GM23248 (cell line): ENCODE measurements at regions not wholly inside any gene's neighbourhood (a gene's known extent, or its start where the extent isn't known, plus 50 kb on each side); places are given as distances from the start of the nearest gene placed in this dataset.

Source experiments
- DNase-seq: peaks from one replicate; pipeline ENCODE4 v3.0.0-alpha.2; 2015
- H2AFZ ChIP-seq: fragments of 200-600 bp; sonication (generic); 2 replicates; pipeline ENCODE4 v1.6.1; 2016; ENCODE audit warnings: antibody characterized with exemption
- H3F3A ChIP-seq: fragments of 200-600 bp; sonication (generic); 2 replicates; pipeline ENCODE4 v1.6.1; 2016; ENCODE audit warnings: mild to moderate bottlenecking, antibody characterized with exemption, mixed run types; ENCODE audit not compliant: insufficient read depth
- H3K27ac ChIP-seq: fragments of 200-600 bp; sonication (generic); 2 replicates; pipeline ENCODE4 v1.5.1; 2016; ENCODE audit warnings: mild to moderate bottlenecking
- H3K27me3 ChIP-seq: fragments of 200-600 bp; sonication (generic); replicated peaks from 2 replicates; pipeline ENCODE4 v1.6.1; 2016; ENCODE audit warnings: mild to moderate bottlenecking; ENCODE audit not compliant: insufficient read depth
- H3K36me3 ChIP-seq: fragments of 200-600 bp; sonication (generic); 2 replicates; pipeline ENCODE4 v1.6.1; 2016; ENCODE audit warnings: low read depth, mild to moderate bottlenecking
- H3K4me1 ChIP-seq: fragments of 200-600 bp; sonication (generic); 2 replicates; pipeline ENCODE4 v1.6.1; 2016; ENCODE audit warnings: mild to moderate bottlenecking; ENCODE audit not compliant: insufficient read depth
- H3K4me2 ChIP-seq: fragments of 200-600 bp; sonication (generic); one replicate; pipeline ENCODE4 v1.6.1; 2016; ENCODE audit warnings: mild to moderate bottlenecking; ENCODE audit not compliant: unreplicated experiment
- H3K4me3 ChIP-seq: fragments of 200-600 bp; sonication (generic); 2 replicates; pipeline ENCODE4 v1.5.1; 2016; ENCODE audit warnings: mild to moderate bottlenecking
- H3K79me2 ChIP-seq: fragments of 200-600 bp; sonication (generic); 2 replicates; pipeline ENCODE4 v1.6.1; 2016; ENCODE audit warnings: mild to moderate bottlenecking; ENCODE audit not compliant: insufficient read depth
- H3K9ac ChIP-seq: fragments of 200-600 bp; sonication (generic); 2 replicates; pipeline ENCODE4 v1.6.1; 2016; ENCODE audit warnings: mild to moderate bottlenecking
- H3K9me2 ChIP-seq: fragments of 200-600 bp; sonication (generic); 2 replicates; pipeline ENCODE4 v1.6.1; 2016; ENCODE audit warnings: mixed run types, mild to moderate bottlenecking, moderate library complexity; ENCODE audit not compliant: insufficient read depth
- H3K9me3 ChIP-seq: fragments of 200-600 bp; sonication (generic); one replicate; pipeline ENCODE4 v1.6.1; 2017; ENCODE audit warnings: low read depth
- H4K20me1 ChIP-seq: fragments of 200-600 bp; sonication (generic); 2 replicates; pipeline ENCODE4 v1.6.0; 2016; ENCODE audit not compliant: insufficient read depth
- EZH2 ChIP-seq: fragments of 200-600 bp; sonication (generic); IDR thresholded peaks from 2 replicates; pipeline ENCODE4 v1.6.1; 2018; ENCODE audit warnings: antibody characterized with exemption, mild to moderate bottlenecking; ENCODE audit not compliant: insufficient read depth, poor library complexity, severe bottlenecking
- EZH2phosphoT487 ChIP-seq: fragments of 200-600 bp; sonication (generic); IDR thresholded peaks from 2 replicates; pipeline ENCODE4 v1.6.1; 2018; ENCODE audit warnings: antibody characterized with exemption, moderate library complexity, mild to moderate bottlenecking, low read depth; ENCODE audit not compliant: insufficient read depth
- WGBS, 2 experiments: methylation state at CpG; one replicate each; pipeline ENCODE4 v1.1.6; 2015 to 2017; ENCODE audit warnings: low lambda C conversion rate in 2 of 2, low coverage in 1 of 2; ENCODE audit errors: missing lambda C conversion rate in 2 of 2; 5-methylcytosine and 5-hydroxymethylcytosine counted together
- in situ Hi-C: fragments of 300-500 bp; cut with MboI; formaldehyde crosslinking; loops from 2 replicates; pipeline ENCODE4 v1.15.0; 2020

- no peak overlapping the region for H2AFZ ChIP-seq
- no peaks in the 10 kb centered on the region for H3K4me1 ChIP-seq
- no peak overlapping the region for H3K27ac ChIP-seq
- no peak overlapping the region for H3K4me3 ChIP-seq
- H3K79me2 ChIP-seq = no peaks in the 10 kb centered on the region
- no peaks in the 10 kb centered on the region for H3K9me2 ChIP-seq
- in situ Hi-C loops = no loop called here
- no peaks in the 10 kb centered on the region for H3K9me3 ChIP-seq
- H3F3A ChIP-seq = no peaks in the 10 kb centered on the region
- H3K9ac ChIP-seq = no peak overlapping the region
- 36 to 48% methylated on average over 1 of the region's 1 CpG for WGBS, 2 experiments
- DNase-seq = no peak
- H3K4me2 ChIP-seq = no peak overlapping the region
- H3K36me3 ChIP-seq = no peaks in the 10 kb centered on the region
- TF ChIP-seq EZH2phosphoT487 = no peak
- TF ChIP-seq EZH2 = no peak
- no peaks in the 10 kb centered on the region for H4K20me1 ChIP-seq
- no peaks in the 10 kb centered on the region for H3K27me3 ChIP-seq
Observed at GRCh38 chr14:42736408-42736807, 1129.7 kb downstream of the LRFN5 start.

GRCh38 chr14:42734041-42734440 lies 1127.4 kb downstream of the LRFN5 start:
- Histone ChIP-seq H3K9me3 (no peaks in the 10 kb centered on the region), H3K9me2 (no peaks in the 10 kb centered on the region), H3K4me2 (no peak overlapping the region), H3K9ac (no peak overlapping the region), H4K20me1 (no peaks in the 10 kb centered on the region), H3K27me3 (no peaks in the 10 kb centered on the region), H3K4me3 (no peak overlapping the region), H3F3A (no peaks in the 10 kb centered on the region), H3K27ac (no peak overlapping the region), H3K79me2 (no peaks in the 10 kb centered on the region), H2AFZ (no peak overlapping the region), H3K36me3 (no peaks in the 10 kb centered on the region), H3K4me1 (no peaks in the 10 kb centered on the region)
- DNase-seq = no peak
- in situ Hi-C loops = no loop called here
- 17 to 21% methylated on average over 1 of the region's 1 CpG for WGBS, 2 experiments
- TF ChIP-seq EZH2 (no peak), EZH2phosphoT487 (no peak)

GRCh38 chr14:42732005-42732404 lies 1125.3 kb downstream of the LRFN5 start:
- Histone ChIP-seq H3K4me2 (no peak overlapping the region), H2AFZ (no peak overlapping the region), H3K4me1 (no peaks in the 10 kb centered on the region), H3K36me3 (no peaks in the 10 kb centered on the region), H3K9me2 (no peaks in the 10 kb centered on the region), H3K79me2 (no peaks in the 10 kb centered on the region), H3K4me3 (no peak overlapping the region), H3K9ac (no peak overlapping the region), H3K27ac (no peak overlapping the region), H4K20me1 (no peaks in the 10 kb centered on the region), H3F3A (no peaks in the 10 kb centered on the region), H3K27me3 (no peaks in the 10 kb centered on the region), H3K9me3 (no peaks in the 10 kb centered on the region)
- DNase-seq = no peak
- in situ Hi-C loops = no loop called here
- TF ChIP-seq EZH2phosphoT487 (no peak), EZH2 (no peak)

- H3K4me3 ChIP-seq = no peak overlapping the region
- no peak for DNase-seq
- no peak overlapping the region for H3K4me2 ChIP-seq
- no peaks in the 10 kb centered on the region for H3K4me1 ChIP-seq
- H3K27me3 ChIP-seq = no peaks in the 10 kb centered on the region
- H3K36me3 ChIP-seq = no peaks in the 10 kb centered on the region
- no peak overlapping the region for H3K9ac ChIP-seq
- no peaks in the 10 kb centered on the region for H3K9me3 ChIP-seq
- 69 to 74% methylated on average over 2 of the region's 2 CpGs for WGBS, 2 experiments
- H3K9me2 ChIP-seq = no peaks in the 10 kb centered on the region
- H2AFZ ChIP-seq = no peak overlapping the region
- H3F3A ChIP-seq = no peaks in the 10 kb centered on the region
- H4K20me1 ChIP-seq = no peaks in the 10 kb centered on the region
- no peak overlapping the region for H3K27ac ChIP-seq
- in situ Hi-C loops = no loop called here
- no peaks in the 10 kb centered on the region for H3K79me2 ChIP-seq
- TF ChIP-seq EZH2phosphoT487 = no peak
- no peak for TF ChIP-seq EZH2
Observed at GRCh38 chr14:42731480-42731879, 1124.8 kb downstream of the LRFN5 start.

- Histone ChIP-seq H2AFZ (no peak overlapping the region), H3K9ac (no peak overlapping the region), H3K9me2 (no peaks in the 10 kb centered on the region), H3K79me2 (no peaks in the 10 kb centered on the region), H3K27me3 (no peaks in the 10 kb centered on the region), H3K36me3 (no peaks in the 10 kb centered on the region), H3K4me3 (no peak overlapping the region), H3K4me2 (no peak overlapping the region), H3K27ac (no peak overlapping the region), H3F3A (no peaks in the 10 kb centered on the region), H3K9me3 (no peaks in the 10 kb centered on the region), H3K4me1 (no peaks in the 10 kb centered on the region), H4K20me1 (no peaks in the 10 kb centered on the region)
- TF ChIP-seq EZH2phosphoT487 = no peak
- no peak for TF ChIP-seq EZH2
- WGBS, 2 experiments = 48 to 50% methylated on average over 2 of the region's 2 CpGs
- in situ Hi-C loops = no loop called here
- DNase-seq = no peak
Observed at GRCh38 chr14:42729681-42730080, 1123.0 kb downstream of the LRFN5 start.
